ENCODE measurements at regions not wholly inside any gene's neighbourhood (a gene's known extent, or its start where the extent isn't known, plus 50 kb on each side); places are given as distances from the start of the nearest gene placed in this dataset.
"Not testable (repeated sequence)": the region's sequence is repeated elsewhere in the genome, so short reads cannot be mapped to it uniquely, and the experiment has no call there.

DNA sequence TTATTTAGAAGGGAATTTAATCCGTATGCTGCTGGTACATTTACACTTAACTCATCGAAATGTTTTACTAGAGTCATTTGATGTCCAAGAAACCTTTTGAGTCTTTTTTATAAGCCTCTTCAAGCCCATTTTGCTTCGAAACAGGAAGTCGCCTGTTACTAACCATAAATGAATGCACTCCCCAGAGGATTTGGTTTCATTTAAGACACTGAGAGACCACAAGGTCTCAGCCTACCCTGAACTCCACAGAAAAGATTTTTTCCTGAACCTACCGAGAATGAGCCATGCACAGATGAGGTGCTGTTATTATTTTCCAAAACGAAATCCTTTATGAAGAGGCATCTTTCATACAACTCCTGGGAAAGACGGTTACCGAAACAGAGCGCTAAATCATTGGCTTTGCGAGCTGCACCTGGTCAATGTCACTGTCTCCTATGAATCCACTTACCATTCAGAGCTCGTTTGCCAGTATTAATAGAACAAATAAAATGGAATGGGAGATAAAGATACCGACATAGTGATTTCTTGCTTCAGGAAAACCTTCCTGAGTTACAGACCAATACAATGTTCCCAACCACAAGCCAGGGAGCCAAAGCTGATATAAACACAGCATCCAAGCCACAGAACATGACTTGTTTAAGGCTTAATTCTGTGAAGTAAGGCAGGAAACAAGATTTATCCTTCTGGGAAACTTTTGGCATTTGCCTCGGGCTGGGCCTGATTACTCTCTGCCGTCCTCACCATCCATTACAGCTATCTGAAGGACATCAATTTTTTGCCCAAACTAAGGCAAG lies 382.1 kb downstream of the OSR1 start:
- Histone ChIP-seq H3K9me3 (ENCODE audit: control insufficient read depth in 2 of 2, insufficient read depth in 1 of 2, low read length in 1 of 2) (no peaks in the 10 kb centered on the region), H3K36me3 (ENCODE audit: control insufficient read depth in 2 of 2, insufficient read depth in 2 of 2, low read length in 1 of 2) (no peaks in the 10 kb centered on the region), H3K4me3 (ENCODE audit: low read length in 2 of 2) (no peak overlapping the region), H3K27ac (ENCODE audit: low read depth in 1 of 2, low read length in 1 of 2) (no peak overlapping the region), H3K27me3 (ENCODE audit: control insufficient read depth in 2 of 2, insufficient read depth in 1 of 2, low read length in 1 of 2) (no peaks in the 10 kb centered on the region), H3K4me1 (ENCODE audit: control insufficient read depth in 2 of 2, insufficient read depth in 2 of 2, low read length in 2 of 2) (no peaks in the 10 kb centered on the region)
- 77% methylated on average over 14 of the region's 14 CpGs for WGBS
- no peak for DNase-seq (ENCODE audit: low read depth in 6 of 9, low spot score in 9 of 9)

DNA sequence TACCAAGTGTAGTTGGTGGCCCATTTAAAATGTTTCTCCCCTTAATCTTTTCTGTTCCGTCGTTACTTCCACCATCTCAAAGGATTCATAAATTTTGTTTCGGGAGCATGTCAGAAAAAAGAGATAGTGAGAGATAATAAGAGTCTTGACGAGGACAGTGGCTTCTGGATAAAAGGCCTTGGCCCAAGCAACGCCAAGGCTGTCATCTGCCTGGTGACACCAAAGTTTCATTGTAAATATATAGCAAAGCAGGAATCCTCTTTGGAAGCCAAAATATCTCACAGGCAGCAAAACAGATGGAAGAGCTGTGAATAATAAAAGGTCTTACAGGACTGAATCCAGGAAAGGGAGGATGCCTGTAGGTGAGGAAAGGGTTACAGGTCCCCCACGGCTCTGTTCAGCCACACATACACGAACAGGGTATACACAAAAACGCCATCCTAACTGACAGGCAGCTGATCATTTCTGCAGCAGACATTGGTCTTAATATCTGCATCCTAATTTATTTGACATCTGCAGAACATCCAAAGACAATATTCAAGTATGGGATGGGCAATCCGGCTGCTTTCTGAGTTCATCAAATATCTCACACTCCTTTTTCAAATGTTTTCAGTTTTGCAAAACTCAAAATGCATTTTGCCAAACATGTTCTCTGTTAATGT lies 382.8 kb downstream of the OSR1 start:
- no peaks in the 10 kb centered on the region for H3K4me1 ChIP-seq (ENCODE audit: control insufficient read depth in 2 of 2, insufficient read depth in 2 of 2, low read length in 2 of 2)
- no peaks in the 10 kb centered on the region for H3K36me3 ChIP-seq (ENCODE audit: control insufficient read depth in 2 of 2, insufficient read depth in 2 of 2, low read length in 1 of 2)
- WGBS, result 87% methylated on average over 9 of the region's 9 CpGs
- H3K9me3 ChIP-seq (ENCODE audit: control insufficient read depth in 2 of 2, insufficient read depth in 1 of 2, low read length in 1 of 2), result no peaks in the 10 kb centered on the region
- H3K4me3 ChIP-seq (ENCODE audit: low read length in 2 of 2), result no peak overlapping the region
- H3K27ac ChIP-seq (ENCODE audit: low read depth in 1 of 2, low read length in 1 of 2), result no peak overlapping the region
- H3K27me3 ChIP-seq (ENCODE audit: control insufficient read depth in 2 of 2, insufficient read depth in 1 of 2, low read length in 1 of 2), result no peaks in the 10 kb centered on the region
- DNase-seq (ENCODE audit: low read depth in 6 of 9, low spot score in 9 of 9), result no peak

DNA sequence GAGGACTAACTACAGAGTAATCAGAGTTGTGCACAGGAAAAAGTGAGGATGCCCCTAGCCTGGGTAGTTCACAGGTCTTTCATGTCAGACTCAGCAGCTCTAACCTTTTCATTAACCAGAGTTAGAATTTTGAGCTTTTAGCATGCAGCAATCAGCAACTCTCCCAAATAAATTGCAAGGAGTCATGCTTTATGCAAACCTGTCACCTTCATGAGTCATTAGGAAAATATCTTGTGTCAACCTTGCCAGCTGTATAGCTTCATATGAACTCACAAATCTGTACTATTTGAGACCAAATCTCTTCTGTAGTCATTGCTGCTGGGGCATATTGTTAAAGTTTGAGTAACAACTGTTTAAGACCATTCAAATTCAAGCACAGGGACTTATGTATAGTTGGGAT lies 382.3 kb upstream of the NT5C1B start:
- H3K27me3 ChIP-seq (ENCODE audit: control insufficient read depth in 2 of 2, insufficient read depth in 1 of 2, low read length in 1 of 2), result no peaks in the 10 kb centered on the region
- no peaks in the 10 kb centered on the region for H3K4me1 ChIP-seq (ENCODE audit: control insufficient read depth in 2 of 2, insufficient read depth in 2 of 2, low read length in 2 of 2)
- no peak overlapping the region for H3K27ac ChIP-seq (ENCODE audit: low read depth in 1 of 2, low read length in 1 of 2)
- no peaks in the 10 kb centered on the region for H3K9me3 ChIP-seq (ENCODE audit: control insufficient read depth in 2 of 2, insufficient read depth in 1 of 2, low read length in 1 of 2)
- H3K4me3 ChIP-seq (ENCODE audit: low read length in 2 of 2), result no peak overlapping the region
- no peaks in the 10 kb centered on the region for H3K36me3 ChIP-seq (ENCODE audit: control insufficient read depth in 2 of 2, insufficient read depth in 2 of 2, low read length in 1 of 2)
- DNase-seq (ENCODE audit: low read depth in 6 of 9, low spot score in 9 of 9), result no peak

GRCh38 chr2:18971069-18971378 lies 381.7 kb upstream of the NT5C1B start:
- no peak for DNase-seq (ENCODE audit: low read depth in 6 of 9, low spot score in 9 of 9)
- Histone ChIP-seq H3K4me1 (ENCODE audit: control insufficient read depth in 2 of 2, insufficient read depth in 2 of 2, low read length in 2 of 2) (no peaks in the 10 kb centered on the region), H3K27ac (ENCODE audit: low read depth in 1 of 2, low read length in 1 of 2) (no peak overlapping the region), H3K27me3 (ENCODE audit: control insufficient read depth in 2 of 2, insufficient read depth in 1 of 2, low read length in 1 of 2) (no peaks in the 10 kb centered on the region), H3K4me3 (ENCODE audit: low read length in 2 of 2) (no peak overlapping the region), H3K9me3 (ENCODE audit: control insufficient read depth in 2 of 2, insufficient read depth in 1 of 2, low read length in 1 of 2) (no peaks in the 10 kb centered on the region), H3K36me3 (ENCODE audit: control insufficient read depth in 2 of 2, insufficient read depth in 2 of 2, low read length in 1 of 2) (no peaks in the 10 kb centered on the region)
- 95% methylated on average over 3 of the region's 3 CpGs for WGBS

GRCh38 chr2:18966131-18966530 lies 376.8 kb upstream of the NT5C1B start:
- Histone ChIP-seq H3K4me1 (ENCODE audit: control insufficient read depth in 2 of 2, insufficient read depth in 2 of 2, low read length in 2 of 2) (no peaks in the 10 kb centered on the region), H3K27me3 (ENCODE audit: control insufficient read depth in 2 of 2, insufficient read depth in 1 of 2, low read length in 1 of 2) (no peaks in the 10 kb centered on the region), H3K36me3 (ENCODE audit: control insufficient read depth in 2 of 2, insufficient read depth in 2 of 2, low read length in 1 of 2) (no peaks in the 10 kb centered on the region), H3K9me3 (ENCODE audit: control insufficient read depth in 2 of 2, insufficient read depth in 1 of 2, low read length in 1 of 2) (no peaks in the 10 kb centered on the region), H3K27ac (ENCODE audit: low read depth in 1 of 2, low read length in 1 of 2) (no peak overlapping the region), H3K4me3 (ENCODE audit: low read length in 2 of 2) (no peak overlapping the region)
- no peak for DNase-seq (ENCODE audit: low read depth in 6 of 9, low spot score in 9 of 9)
- WGBS, result 59% methylated on average over 1 of the region's 1 CpG

DNA sequence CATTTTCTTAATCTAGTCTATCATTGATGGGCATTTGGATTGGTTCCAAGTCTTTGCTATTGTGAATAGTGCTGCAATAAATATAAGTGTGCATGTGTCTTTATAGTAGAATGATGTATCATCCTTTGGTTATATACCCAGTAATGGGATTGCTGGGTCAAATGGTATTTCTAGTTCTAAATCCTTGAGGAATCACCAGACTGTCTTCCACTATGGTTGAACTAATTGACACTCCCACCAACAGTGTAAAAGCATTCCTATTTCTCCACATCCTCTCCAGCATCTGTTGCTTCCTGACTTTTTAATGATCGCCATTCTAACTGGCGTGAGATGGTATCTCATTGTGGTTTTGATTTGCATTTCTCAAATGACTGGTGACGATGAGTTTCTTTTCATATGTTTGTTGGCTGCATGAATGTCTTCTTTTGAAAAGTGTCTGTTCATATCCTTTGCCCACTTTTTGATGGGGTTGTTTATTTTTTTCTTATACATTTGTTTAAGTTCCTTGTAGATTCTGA lies 374.4 kb upstream of the NT5C1B start:
- not testable (repeated sequence) for H3K27me3 ChIP-seq (ENCODE audit: control insufficient read depth in 2 of 2, insufficient read depth in 1 of 2, low read length in 1 of 2); DNase-seq (ENCODE audit: low read depth in 6 of 9, low spot score in 9 of 9); H3K36me3 ChIP-seq (ENCODE audit: control insufficient read depth in 2 of 2, insufficient read depth in 2 of 2, low read length in 1 of 2); H3K4me3 ChIP-seq (ENCODE audit: low read length in 2 of 2); H3K4me1 ChIP-seq (ENCODE audit: control insufficient read depth in 2 of 2, insufficient read depth in 2 of 2, low read length in 2 of 2); H3K27ac ChIP-seq (ENCODE audit: low read depth in 1 of 2, low read length in 1 of 2); H3K9me3 ChIP-seq (ENCODE audit: control insufficient read depth in 2 of 2, insufficient read depth in 1 of 2, low read length in 1 of 2)
- WGBS, result 91% methylated on average over 3 of the region's 3 CpGs

GRCh38 chr2:18961991-18962421 lies 372.6 kb upstream of the NT5C1B start:
- no peak overlapping the region for H3K27ac ChIP-seq (ENCODE audit: low read depth in 1 of 2, low read length in 1 of 2)
- H3K9me3 ChIP-seq (ENCODE audit: control insufficient read depth in 2 of 2, insufficient read depth in 1 of 2, low read length in 1 of 2), result no peaks in the 10 kb centered on the region
- no peaks in the 10 kb centered on the region for H3K36me3 ChIP-seq (ENCODE audit: control insufficient read depth in 2 of 2, insufficient read depth in 2 of 2, low read length in 1 of 2)
- H3K27me3 ChIP-seq (ENCODE audit: control insufficient read depth in 2 of 2, insufficient read depth in 1 of 2, low read length in 1 of 2), result no peaks in the 10 kb centered on the region
- 96% methylated on average over 14 of the region's 14 CpGs for WGBS
- no peak overlapping the region for H3K4me3 ChIP-seq (ENCODE audit: low read length in 2 of 2)
- no peak for DNase-seq (ENCODE audit: low read depth in 6 of 9, low spot score in 9 of 9)
- no peaks in the 10 kb centered on the region for H3K4me1 ChIP-seq (ENCODE audit: control insufficient read depth in 2 of 2, insufficient read depth in 2 of 2, low read length in 2 of 2)

- H3K9me3 ChIP-seq (ENCODE audit: control insufficient read depth in 2 of 2, insufficient read depth in 1 of 2, low read length in 1 of 2), result no peaks in the 10 kb centered on the region
- no peak for DNase-seq (ENCODE audit: low read depth in 6 of 9, low spot score in 9 of 9)
- H3K4me1 ChIP-seq (ENCODE audit: control insufficient read depth in 2 of 2, insufficient read depth in 2 of 2, low read length in 2 of 2), result no peaks in the 10 kb centered on the region
- H3K27ac ChIP-seq (ENCODE audit: low read depth in 1 of 2, low read length in 1 of 2), result no peak overlapping the region
- no peaks in the 10 kb centered on the region for H3K36me3 ChIP-seq (ENCODE audit: control insufficient read depth in 2 of 2, insufficient read depth in 2 of 2, low read length in 1 of 2)
- no peaks in the 10 kb centered on the region for H3K27me3 ChIP-seq (ENCODE audit: control insufficient read depth in 2 of 2, insufficient read depth in 1 of 2, low read length in 1 of 2)
- H3K4me3 ChIP-seq (ENCODE audit: low read length in 2 of 2), result no peak overlapping the region
Observed at GRCh38 chr2:18959952-18960717, 370.8 kb upstream of the NT5C1B start.

DNA sequence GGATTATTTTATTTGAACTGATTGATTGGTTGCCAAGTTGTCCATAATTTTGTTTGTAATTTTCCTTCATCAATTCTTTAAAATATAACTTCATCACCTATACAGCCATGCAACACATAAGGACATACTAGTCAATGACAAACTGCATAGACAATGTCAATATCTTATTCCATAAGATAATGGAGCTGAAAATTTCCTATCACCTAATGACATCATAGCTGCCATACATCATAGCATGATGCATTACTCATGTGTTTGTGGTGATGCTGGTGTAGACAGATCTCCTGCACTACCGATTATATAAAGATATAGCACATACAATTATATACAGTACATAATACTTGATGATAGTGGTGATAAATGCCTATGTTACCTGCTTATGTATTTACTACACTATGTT lies 369.8 kb upstream of the NT5C1B start:
- H3K27me3 ChIP-seq (ENCODE audit: control insufficient read depth in 2 of 2, insufficient read depth in 1 of 2, low read length in 1 of 2), result no peaks in the 10 kb centered on the region
- DNase-seq (ENCODE audit: low read depth in 6 of 9, low spot score in 9 of 9), result no peak
- H3K4me1 ChIP-seq (ENCODE audit: control insufficient read depth in 2 of 2, insufficient read depth in 2 of 2, low read length in 2 of 2), result no peaks in the 10 kb centered on the region
- no peak overlapping the region for H3K4me3 ChIP-seq (ENCODE audit: low read length in 2 of 2)
- 91% methylated on average over 1 of the region's 1 CpG for WGBS
- no peak overlapping the region for H3K27ac ChIP-seq (ENCODE audit: low read depth in 1 of 2, low read length in 1 of 2)
- H3K9me3 ChIP-seq (ENCODE audit: control insufficient read depth in 2 of 2, insufficient read depth in 1 of 2, low read length in 1 of 2), result no peaks in the 10 kb centered on the region
- no peaks in the 10 kb centered on the region for H3K36me3 ChIP-seq (ENCODE audit: control insufficient read depth in 2 of 2, insufficient read depth in 2 of 2, low read length in 1 of 2)
